Astrocyte (in vitro differentiated cells and primary cell): ENCODE measurements at regions not wholly inside any gene's neighbourhood (a gene's known extent, or its start where the extent isn't known, plus 50 kb on each side); places are given as distances from the start of the nearest gene placed in this dataset.

ENCODE experiments used
- DNase-seq: peaks from one replicate; pipeline ENCODE4 v3.0.0-alpha.2; 2010; ENCODE audit warnings: low read depth
- FAIRE-seq: peaks from 2 replicates; lab custom pipeline; 2011; peaks lifted over from hg19 to GRCh38; lab: Jason Lieb, UNC
- H2AFZ ChIP-seq: 2 replicates; pipeline ENCODE4 v1.6.0; 2012; ENCODE audit warnings: low read depth, low read length, inconsistent platforms
- H3K27ac ChIP-seq: 2 replicates; pipeline ENCODE4 v1.5.1; 2011; ENCODE audit warnings: low read depth, low read length, inconsistent platforms
- H3K27me3 ChIP-seq: 2 replicates; pipeline ENCODE4 v1.6.0; 2011; ENCODE audit warnings: low read length, inconsistent platforms; ENCODE audit not compliant: insufficient read depth
- H3K36me3 ChIP-seq: 2 replicates; pipeline ENCODE4 v1.5.1; 2011; ENCODE audit warnings: low read length, inconsistent platforms; ENCODE audit not compliant: insufficient read depth
- H3K4me1 ChIP-seq: 2 replicates; pipeline ENCODE4 v1.5.1; 2011; ENCODE audit warnings: low read length, inconsistent platforms; ENCODE audit not compliant: insufficient read depth
- H3K4me2 ChIP-seq: 2 replicates; pipeline ENCODE4 v1.6.0; 2012; ENCODE audit warnings: low read length, inconsistent platforms
- H3K4me3 ChIP-seq: 2 replicates; pipeline ENCODE4 v1.5.1; 2011; ENCODE audit warnings: low read depth, mild to moderate bottlenecking, low read length, inconsistent platforms; ENCODE audit not compliant: insufficient read depth
- H3K79me2 ChIP-seq: 2 replicates; pipeline ENCODE4 v1.6.0; 2012; ENCODE audit warnings: mild to moderate bottlenecking, low read length, inconsistent platforms; ENCODE audit not compliant: insufficient read depth
- H3K9ac ChIP-seq: 2 replicates; pipeline ENCODE4 v1.6.0; 2012; ENCODE audit warnings: mild to moderate bottlenecking, low read length, inconsistent platforms
- H3K9me3 ChIP-seq: 2 replicates; pipeline ENCODE4 v1.5.1; 2012; ENCODE audit warnings: low read depth, mild to moderate bottlenecking, low read length, inconsistent platforms; ENCODE audit not compliant: insufficient read depth
- H4K20me1 ChIP-seq: 2 replicates; pipeline ENCODE4 v1.6.0; 2012; ENCODE audit warnings: low read length, inconsistent platforms; ENCODE audit not compliant: insufficient read depth
- H3K27ac Mint-ChIP-seq: one replicate; pipeline ENCODE4 v1.8.0; 2021; ENCODE audit warnings: mild to moderate bottlenecking, mixed read lengths; ENCODE audit not compliant: unreplicated experiment
- H3K27me3 Mint-ChIP-seq: one replicate; pipeline ENCODE4 v1.8.0; 2021; ENCODE audit warnings: low read depth, mixed read lengths; ENCODE audit not compliant: unreplicated experiment
- H3K36me3 Mint-ChIP-seq: one replicate; pipeline ENCODE4 v1.8.0; 2021; ENCODE audit warnings: low read depth, mixed read lengths; ENCODE audit not compliant: unreplicated experiment
- H3K4me1 Mint-ChIP-seq: one replicate; pipeline ENCODE4 v1.8.0; 2021; ENCODE audit warnings: low read depth, mixed read lengths; ENCODE audit not compliant: unreplicated experiment
- H3K4me3 Mint-ChIP-seq: one replicate; pipeline ENCODE4 v1.8.0; 2021; ENCODE audit warnings: mild to moderate bottlenecking, moderate library complexity, mixed read lengths; ENCODE audit not compliant: unreplicated experiment
- H3K9me3 Mint-ChIP-seq: one replicate; pipeline ENCODE4 v1.8.0; 2021; ENCODE audit warnings: mild to moderate bottlenecking, mixed read lengths; ENCODE audit not compliant: unreplicated experiment
- EZH2 ChIP-seq: IDR thresholded peaks from 2 replicates; pipeline ENCODE4 v1.6.1; 2012; ENCODE audit warnings: mild to moderate bottlenecking, low read length, inconsistent platforms; ENCODE audit not compliant: insufficient read depth
- TF ChIP-seq, protein P1 (sequence below): IDR thresholded peaks from 2 replicates; pipeline ENCODE4 v1.5.1; 2011; ENCODE audit warnings: low read depth, mild to moderate bottlenecking, inconsistent platforms, low read length, moderate library complexity; ENCODE audit not compliant: insufficient read depth

DNA sequence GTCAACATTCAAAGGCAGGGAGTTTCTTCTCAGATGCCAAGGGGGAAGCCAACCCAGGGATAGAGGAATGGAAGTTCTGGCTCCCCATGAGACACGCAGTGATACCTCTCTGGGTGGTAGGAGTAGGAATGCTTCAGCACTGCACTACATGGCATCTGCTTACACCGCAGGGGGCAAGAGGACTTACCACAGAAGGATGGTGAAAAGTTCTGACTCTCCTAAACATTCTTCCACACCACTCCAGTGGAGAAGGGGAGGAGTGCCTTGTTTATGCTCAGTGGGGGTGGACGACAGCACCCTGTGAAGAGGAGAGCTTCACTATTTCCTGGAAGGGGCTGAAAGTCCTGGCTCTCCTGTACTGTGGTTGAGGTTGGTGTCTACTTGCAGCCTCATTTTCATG is 1011.3 kb upstream of the WWC1 start:
- DNase-seq = no peak
- no peak for FAIRE-seq

DNA sequence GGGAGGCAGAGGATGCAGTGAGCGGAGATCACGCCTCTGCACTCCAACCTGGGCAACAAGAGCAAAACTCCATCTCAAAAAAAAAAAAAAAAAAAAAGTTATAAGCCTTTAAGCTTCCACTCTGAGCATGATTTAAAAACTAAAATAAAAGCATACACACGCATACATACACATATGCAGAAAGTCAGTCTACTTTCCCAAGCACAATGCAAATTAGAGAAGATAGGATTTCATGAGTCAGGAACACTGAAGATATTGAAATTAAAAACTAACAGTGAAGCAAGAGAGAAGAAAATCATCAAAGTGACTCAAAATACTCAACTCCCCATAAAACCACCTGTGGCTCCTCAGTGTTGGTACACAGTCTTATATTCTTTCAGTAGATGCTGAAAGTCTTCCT is 1009.5 kb upstream of the WWC1 start:
- no peak overlapping the region for H3K27ac ChIP-seq
- DNase-seq = no peak
- H3K27me3 ChIP-seq = no peaks in the 10 kb centered on the region
- Mint-ChIP-seq H3K4me1 (peaks cover 16% of the 10 kb centered on the region), H3K27me3 (peaks cover 2% of the 10 kb centered on the region), H3K36me3 (no peaks in the 10 kb centered on the region), H3K4me3 (no peak overlapping the region), H3K9me3 (no peaks in the 10 kb centered on the region), H3K27ac (no peak overlapping the region)
- TF ChIP-seq, protein P1, sequence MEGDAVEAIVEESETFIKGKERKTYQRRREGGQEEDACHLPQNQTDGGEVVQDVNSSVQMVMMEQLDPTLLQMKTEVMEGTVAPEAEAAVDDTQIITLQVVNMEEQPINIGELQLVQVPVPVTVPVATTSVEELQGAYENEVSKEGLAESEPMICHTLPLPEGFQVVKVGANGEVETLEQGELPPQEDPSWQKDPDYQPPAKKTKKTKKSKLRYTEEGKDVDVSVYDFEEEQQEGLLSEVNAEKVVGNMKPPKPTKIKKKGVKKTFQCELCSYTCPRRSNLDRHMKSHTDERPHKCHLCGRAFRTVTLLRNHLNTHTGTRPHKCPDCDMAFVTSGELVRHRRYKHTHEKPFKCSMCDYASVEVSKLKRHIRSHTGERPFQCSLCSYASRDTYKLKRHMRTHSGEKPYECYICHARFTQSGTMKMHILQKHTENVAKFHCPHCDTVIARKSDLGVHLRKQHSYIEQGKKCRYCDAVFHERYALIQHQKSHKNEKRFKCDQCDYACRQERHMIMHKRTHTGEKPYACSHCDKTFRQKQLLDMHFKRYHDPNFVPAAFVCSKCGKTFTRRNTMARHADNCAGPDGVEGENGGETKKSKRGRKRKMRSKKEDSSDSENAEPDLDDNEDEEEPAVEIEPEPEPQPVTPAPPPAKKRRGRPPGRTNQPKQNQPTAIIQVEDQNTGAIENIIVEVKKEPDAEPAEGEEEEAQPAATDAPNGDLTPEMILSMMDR = no peak
- TF ChIP-seq EZH2 = no peak
- peaks cover 4% of the 10 kb centered on the region for H3K4me1 ChIP-seq
- no peaks in the 10 kb centered on the region for H3K36me3 ChIP-seq
- no peaks in the 10 kb centered on the region for H3K79me2 ChIP-seq
- no peak overlapping the region for H2AFZ ChIP-seq
- no peak overlapping the region for H3K4me3 ChIP-seq
- H3K4me2 ChIP-seq = no peak overlapping the region
- no peaks in the 10 kb centered on the region for H4K20me1 ChIP-seq
- no peak overlapping the region for H3K9ac ChIP-seq
- no peak for FAIRE-seq
- no peaks in the 10 kb centered on the region for H3K9me3 ChIP-seq

More for the DNA sequence above, 1011.3 kb upstream of the WWC1 start:
- Histone ChIP-seq H3K9me3 (no peaks in the 10 kb centered on the region), H4K20me1 (no peaks in the 10 kb centered on the region), H3K27ac (no peak overlapping the region), H3K4me1 (peaks cover 4% of the 10 kb centered on the region), H3K79me2 (no peaks in the 10 kb centered on the region), H2AFZ (no peak overlapping the region), H3K36me3 (no peaks in the 10 kb centered on the region), H3K4me3 (no peak overlapping the region), H3K27me3 (no peaks in the 10 kb centered on the region), H3K4me2 (no peak overlapping the region), H3K9ac (no peak overlapping the region)
- H3K9me3 Mint-ChIP-seq = no peaks in the 10 kb centered on the region
- TF ChIP-seq EZH2 = no peak
- TF ChIP-seq, protein P1 = no peak
- H3K4me1 Mint-ChIP-seq = peaks cover 16% of the 10 kb centered on the region
- peaks cover 2% of the 10 kb centered on the region for H3K27me3 Mint-ChIP-seq
- no peaks in the 10 kb centered on the region for H3K36me3 Mint-ChIP-seq
- no peak overlapping the region for H3K4me3 Mint-ChIP-seq
- no peak overlapping the region for H3K27ac Mint-ChIP-seq

DNA sequence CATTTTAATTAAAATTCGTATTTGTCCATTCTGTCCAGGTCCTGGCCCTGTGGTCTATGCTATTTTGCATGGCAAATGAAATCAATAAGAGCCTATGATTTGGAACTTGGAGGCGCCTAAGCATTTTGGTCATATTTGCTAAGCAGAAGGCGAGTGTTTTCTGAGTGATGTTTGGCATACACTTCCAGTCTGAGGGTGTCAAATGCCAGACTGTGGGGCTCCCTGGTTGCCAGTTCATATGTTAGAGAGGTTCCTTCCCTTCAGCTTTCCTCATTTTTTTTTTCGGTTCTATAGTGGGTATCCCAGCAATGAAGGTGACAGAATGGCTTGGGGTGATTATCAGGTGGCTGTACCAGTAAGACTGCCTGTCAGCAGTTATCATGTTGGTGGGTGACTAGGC is 1007.8 kb upstream of the WWC1 start:
- H3K4me1 ChIP-seq = peaks cover 4% of the 10 kb centered on the region
- no peak overlapping the region for H3K4me3 ChIP-seq
- TF ChIP-seq, protein P1 = no peak
- TF ChIP-seq EZH2 = no peak
- no peaks in the 10 kb centered on the region for H3K36me3 ChIP-seq
- H3K4me2 ChIP-seq = no peak overlapping the region
- H3K9me3 ChIP-seq = no peaks in the 10 kb centered on the region
- H4K20me1 ChIP-seq = no peaks in the 10 kb centered on the region
- Mint-ChIP-seq H3K9me3 (no peaks in the 10 kb centered on the region), H3K27ac (no peak overlapping the region), H3K4me3 (no peak overlapping the region), H3K4me1 (peaks cover 16% of the 10 kb centered on the region), H3K36me3 (no peaks in the 10 kb centered on the region), H3K27me3 (peaks cover 2% of the 10 kb centered on the region)
- H3K27me3 ChIP-seq = no peaks in the 10 kb centered on the region
- H3K79me2 ChIP-seq = no peaks in the 10 kb centered on the region
- no peak for DNase-seq
- H2AFZ ChIP-seq = no peak overlapping the region
- no peak overlapping the region for H3K27ac ChIP-seq
- no peak for FAIRE-seq
- H3K9ac ChIP-seq = no peak overlapping the region
